IMR-90 (cell line): ENCODE measurements at regions not wholly inside any gene's neighbourhood (a gene's known extent, or its start where the extent isn't known, plus 50 kb on each side); places are given as distances from the start of the nearest gene placed in this dataset.

Experiments
- ATAC-seq: fragments of 200-7000 bp; cut with Tn5 transposase; 2 replicates; pipeline ENCODE4 v1.9.1; 2020; ENCODE audit warnings: low read depth, mild to moderate bottlenecking, moderate library complexity
- BruUV-seq: library from RNA; stranded (reverse); fragments of 400-500 nt; replicated peaks from 2 replicates; lab custom pipeline; 2021; lab: Mats Ljungman, UMichigan
- CTCF ChIA-PET: fragments of 300-600 bp; formaldehyde crosslinking; extraction: SDS; loops from one replicate; lab custom pipeline; 2021; ENCODE audit warnings: antibody characterized with exemption; lab: Yijun Ruan, JAX
- POLR2A ChIA-PET: fragments of 300-600 bp; sonication (Branson Sonifier 250); formaldehyde crosslinking; loops from one replicate; lab custom pipeline; 2022; ENCODE audit warnings: antibody characterized with exemption; ENCODE audit not compliant: unreplicated experiment; lab: Charles Lee
- DNase-seq: peaks from one replicate; pipeline ENCODE4 v3.0.0; 2013
- H2AFZ ChIP-seq: replicated peaks from 2 replicates; pipeline ENCODE3; 2013; ENCODE audit warnings: low read length, mild to moderate bottlenecking; ENCODE audit not compliant: poor library complexity
- H2AK5ac ChIP-seq: 2 replicates; pipeline ENCODE4 v1.6.1; 2013; ENCODE audit warnings: low read depth, low read length, inconsistent platforms
- H2AK9ac ChIP-seq: replicated peaks from 2 replicates; pipeline ENCODE3; 2013; ENCODE audit warnings: mild to moderate bottlenecking, low read depth, low read length, moderate library complexity; ENCODE audit not compliant: poor library complexity
- H2BK120ac ChIP-seq: 2 replicates; pipeline ENCODE4 v1.6.1; 2013; ENCODE audit warnings: low read depth, low read length, inconsistent platforms
- H2BK15ac ChIP-seq: 3 replicates; pipeline ENCODE4 v1.6.1; 2013; ENCODE audit warnings: low read depth, low read length, inconsistent platforms
- H2BK20ac ChIP-seq: 2 replicates; pipeline ENCODE4 v1.6.1; 2013; ENCODE audit warnings: low read depth, mild to moderate bottlenecking, inconsistent platforms, low read length, moderate library complexity
- H2BK5ac ChIP-seq: 2 replicates; pipeline ENCODE4 v1.6.1; 2013; ENCODE audit warnings: mild to moderate bottlenecking, low read depth, low read length, inconsistent platforms; ENCODE audit not compliant: poor library complexity, severe bottlenecking
- H3K14ac ChIP-seq: replicated peaks from 2 replicates; pipeline ENCODE4 v1.6.1; 2013; ENCODE audit warnings: low read depth, low read length, inconsistent platforms
- H3K18ac ChIP-seq: 2 replicates; pipeline ENCODE4 v1.6.1; 2013; ENCODE audit warnings: low read depth, low read length, control low read depth
- H3K23ac ChIP-seq: 2 replicates; pipeline ENCODE4 v1.6.1; 2013; ENCODE audit warnings: low read depth, low read length, inconsistent platforms
- H3K27ac ChIP-seq: 2 replicates; pipeline ENCODE4 v1.5.1; 2013; ENCODE audit warnings: mild to moderate bottlenecking, control low read depth, low read length; ENCODE audit not compliant: insufficient read depth
- H3K27me3 ChIP-seq: 2 replicates; pipeline ENCODE4 v1.6.1; 2013; ENCODE audit warnings: low read length; ENCODE audit not compliant: control insufficient read depth, insufficient read depth
- H3K36me3 ChIP-seq: 2 replicates; pipeline ENCODE4 v1.6.1; 2013; ENCODE audit warnings: low read length, mixed read lengths; ENCODE audit not compliant: control insufficient read depth, insufficient read depth
- H3K4ac ChIP-seq: 2 replicates; pipeline ENCODE4 v1.6.1; 2013; ENCODE audit warnings: low read depth, low read length, inconsistent platforms
- H3K4me1 ChIP-seq: 2 replicates; pipeline ENCODE4 v1.6.1; 2013; ENCODE audit warnings: low read length, mixed read lengths; ENCODE audit not compliant: control insufficient read depth, insufficient read depth
- H3K4me2 ChIP-seq: 2 replicates; pipeline ENCODE4 v1.6.1; 2013; ENCODE audit warnings: low read depth, mild to moderate bottlenecking, control low read depth, low read length, moderate library complexity
- H3K4me3 ChIP-seq: 2 replicates; pipeline ENCODE4 v1.5.1; 2013; ENCODE audit warnings: low read depth, mild to moderate bottlenecking, control low read depth, low read length, moderate library complexity; ENCODE audit not compliant: insufficient read depth
- H3K56ac ChIP-seq: 2 replicates; pipeline ENCODE4 v1.6.1; 2013; ENCODE audit warnings: low read length, inconsistent platforms; ENCODE audit not compliant: insufficient read depth; ENCODE audit errors: extremely low read depth
- H3K79me1 ChIP-seq, 2 experiments: 2 replicates each; pipeline ENCODE4 v1.6.1; 2013; ENCODE audit warnings: low read length in 2 of 2, inconsistent platforms in 1 of 2, low read depth in 1 of 2
- H3K9ac ChIP-seq: 2 replicates; pipeline ENCODE4 v1.6.1; 2013; ENCODE audit warnings: low read depth, low read length, control low read depth
- H3K9me1 ChIP-seq: 2 replicates; pipeline ENCODE4 v1.6.1; 2013; ENCODE audit warnings: low read length, inconsistent platforms; ENCODE audit not compliant: insufficient read depth
- H3K9me3 ChIP-seq: 2 replicates; pipeline ENCODE4 v1.6.1; 2013; ENCODE audit warnings: low read length; ENCODE audit not compliant: control insufficient read depth, insufficient read depth
- H4K20me1 ChIP-seq: 2 replicates; pipeline ENCODE4 v1.6.1; 2013; ENCODE audit warnings: low read length, inconsistent platforms; ENCODE audit not compliant: insufficient read depth
- H4K5ac ChIP-seq: 2 replicates; pipeline ENCODE4 v1.6.1; 2013; ENCODE audit warnings: mild to moderate bottlenecking, low read depth, low read length, control low read depth
- H4K8ac ChIP-seq, 2 experiments: 2 replicates each; pipeline ENCODE4 v1.6.1; 2013; ENCODE audit warnings: low read depth in 2 of 2, low read length in 2 of 2, control low read depth in 1 of 2, inconsistent platforms in 1 of 2
- H4K91ac ChIP-seq: 2 replicates; pipeline ENCODE4 v1.6.1; 2013; ENCODE audit warnings: low read depth, low read length, inconsistent platforms; ENCODE audit not compliant: insufficient read depth
- BHLHE40 ChIP-seq: fragments of 150-350 bp; IDR thresholded peaks from 2 replicates; pipeline ENCODE4 v1.6.1; 2016; ENCODE audit warnings: mild to moderate bottlenecking, low read depth, low read length
- CEBPB ChIP-seq: IDR thresholded peaks from 2 replicates; pipeline ENCODE4 v1.6.1; 2012; ENCODE audit warnings: low read depth, low read length, improper control_type of control experiment
- CHD1 ChIP-seq: IDR thresholded peaks from 2 replicates; pipeline ENCODE4 v1.6.1; 2012; ENCODE audit warnings: low read depth, low read length, improper control_type of control experiment
- CTCF ChIP-seq: conservative IDR thresholded peaks from 2 replicates; pipeline ENCODE4 v1.5.1; 2012; ENCODE audit warnings: mild to moderate bottlenecking, low read depth, low read length, improper control_type of control experiment
- ELK1 ChIP-seq: fragments of 150-350 bp; IDR thresholded peaks from 2 replicates; pipeline ENCODE4 v1.6.1; 2016; ENCODE audit warnings: low read depth, mild to moderate bottlenecking, low read length, moderate library complexity, borderline replicate concordance
- FOS ChIP-seq: fragments of 150-350 bp; IDR thresholded peaks from 2 replicates; pipeline ENCODE4 v1.6.1; 2016; ENCODE audit warnings: low read depth, low read length
- MAFK ChIP-seq: IDR thresholded peaks from 2 replicates; pipeline ENCODE4 v1.6.1; 2012; ENCODE audit warnings: low read depth, low read length, improper control_type of control experiment
- MAZ ChIP-seq: IDR thresholded peaks from 2 replicates; pipeline ENCODE4 v1.6.1; 2012; ENCODE audit warnings: low read depth, mild to moderate bottlenecking, low read length, improper control_type of control experiment, moderate library complexity, borderline replicate concordance
- MXI1 ChIP-seq: IDR thresholded peaks from 2 replicates; pipeline ENCODE4 v1.6.1; 2012; ENCODE audit warnings: low read depth, mild to moderate bottlenecking, low read length, moderate library complexity, borderline replicate concordance
- NFE2L2 ChIP-seq: fragments of 150-350 bp; IDR thresholded peaks from 2 replicates; pipeline ENCODE4 v1.6.1; 2016; ENCODE audit warnings: low read depth, mild to moderate bottlenecking, low read length
- POLR2A ChIP-seq: IDR thresholded peaks from 2 replicates; pipeline ENCODE4 v1.6.1; 2012; ENCODE audit warnings: mild to moderate bottlenecking, low read depth, low read length
- RAD21 ChIP-seq: IDR thresholded peaks from 2 replicates; pipeline ENCODE4 v1.6.1; 2012; ENCODE audit warnings: low read length, improper control_type of control experiment
- RCOR1 ChIP-seq: IDR thresholded peaks from 2 replicates; pipeline ENCODE4 v1.6.1; 2012; ENCODE audit warnings: mild to moderate bottlenecking, low read length, improper control_type of control experiment; ENCODE audit not compliant: insufficient replicate concordance
- RFX5 ChIP-seq: IDR thresholded peaks from 2 replicates; pipeline ENCODE4 v1.8.0; 2012; ENCODE audit warnings: low read depth, mild to moderate bottlenecking, low read length, moderate library complexity
- SMC3 ChIP-seq: fragments of 150-350 bp; IDR thresholded peaks from 2 replicates; pipeline ENCODE4 v1.6.1; 2016; ENCODE audit warnings: low read depth, mild to moderate bottlenecking, antibody characterized with exemption, low read length, moderate library complexity
- USF2 ChIP-seq: fragments of 150-350 bp; IDR thresholded peaks from 2 replicates; pipeline ENCODE4 v1.6.1; 2017; ENCODE audit warnings: mild to moderate bottlenecking, antibody characterized with exemption, low read length, low read depth
- WGBS, 2 experiments: methylation state at CpG; one replicate each; pipeline versions ENCODE4 v1.1.5 to v1.1.7; 2013; ENCODE audit warnings: missing lambda C conversion rate in 2 of 2; ENCODE audit not compliant: insufficient read length in 1 of 2; ENCODE audit errors: extremely low coverage in 2 of 2; 5-methylcytosine and 5-hydroxymethylcytosine counted together
- dilution Hi-C: fragments of 300-500 bp; cut with HindIII; formaldehyde crosslinking; loops from one replicate; pipeline ENCODE4 v1.14.3; 2018; ENCODE audit warnings: low sequenced_read_pairs; ENCODE audit not compliant: unreplicated experiment
- in situ Hi-C: fragments of 300-500 bp; cut with MboI; formaldehyde crosslinking; loops from 3 replicates; pipeline ENCODE4 v1.14.3; 2019; ENCODE audit warnings: low sequenced_read_pairs, inconsistent platforms, mixed read lengths
- intact Hi-C: fragments of 100-400 bp; cut with micrococcal nuclease; formaldehyde crosslinking; loops from 2 replicates; pipeline ENCODE4 v1.10.0; 2022

GRCh38 chr13:109840893-109841287 is 54.5 kb upstream of the IRS2 start:
- no peak overlapping the region for H2BK5ac ChIP-seq
- H4K91ac ChIP-seq, result no peak overlapping the region
- intact Hi-C loops (no loop called here), in situ Hi-C loops (no loop called here), dilution Hi-C loops (no loop called here)
- no peak overlapping the region for H3K4me3 ChIP-seq
- no peak overlapping the region for H3K56ac ChIP-seq
- no peaks in the 10 kb centered on the region for H3K9me3 ChIP-seq
- BruUV-seq, result no TSS peak
- H4K20me1 ChIP-seq, result no peaks in the 10 kb centered on the region
- CTCF ChIA-PET, result no interaction called here
- H3K4me2 ChIP-seq, result no peak overlapping the region
- no peak overlapping the region for H4K8ac ChIP-seq
- no peaks in the 10 kb centered on the region for H3K27me3 ChIP-seq
- DNase-seq (no peak), ATAC-seq (no peak)
- H4K5ac ChIP-seq, result no peak overlapping the region
- H2AK9ac ChIP-seq, result no peak overlapping the region
- H3K18ac ChIP-seq, result no peak overlapping the region
- TF ChIP-seq RAD21 (no peak), USF2 (no peak), CEBPB (no peak), FOS (no peak), CTCF (no peak), NFE2L2 (no peak), RFX5 (no peak), SMC3 (no peak), ELK1 (no peak), MAZ (no peak), CHD1 (no peak), BHLHE40 (no peak), POLR2A (no peak), RCOR1 (no peak), MXI1 (no peak), MAFK (no peak)
- POLR2A ChIA-PET, result no interaction called here
- no peak overlapping the region for H3K9ac ChIP-seq
- no peak overlapping the region for H3K14ac ChIP-seq
- no CpG with 5 or more reads among the region's 4 CpGs for WGBS, 2 experiments
- peak overlapping the region; percentile 67; the same call in 1 of the 2 replicates for H2BK20ac ChIP-seq
- no peak overlapping the region for H2AFZ ChIP-seq
- no peaks in the 10 kb centered on the region for H3K36me3 ChIP-seq
- peak overlapping the region; percentile 11; the same call in 1 of the 3 replicates for H2BK15ac ChIP-seq
- H3K9me1 ChIP-seq, result peaks cover 21% of the 10 kb centered on the region
- H3K27ac ChIP-seq, result no peak overlapping the region
- H3K4me1 ChIP-seq, result peaks cover 8% of the 10 kb centered on the region
- H3K79me1 ChIP-seq, result no peaks in the 10 kb centered on the region
- 0 out of 2 replicates have a peak overlapping the region, but pooled peaks have one; percentile 26 for H3K4ac ChIP-seq
- H3K23ac ChIP-seq, result no peak overlapping the region
- H2AK5ac ChIP-seq, result no peak overlapping the region
- H2BK120ac ChIP-seq, result peak overlapping the region; percentile 26; the same call in 1 of the 2 replicates
